OCI-LY7 (cell line): ENCODE measurements at regions not wholly inside any gene's neighbourhood (a gene's known extent, or its start where the extent isn't known, plus 50 kb on each side); places are given as distances from the start of the nearest gene placed in this dataset.

Source experiments
- BruUV-seq: library from RNA; stranded (reverse); fragments of 400-500 nt; replicated peaks from 2 replicates; lab custom pipeline; 2021; lab: Mats Ljungman, UMichigan
- CTCF ChIA-PET: fragments of 300-600 bp; sonication (Branson Sonifier 250); formaldehyde crosslinking; loops from one replicate; lab custom pipeline; 2022; ENCODE audit warnings: antibody characterized with exemption; ENCODE audit not compliant: unreplicated experiment; lab: Charles Lee
- POLR2A ChIA-PET: fragments of 300-600 bp; sonication (Branson Sonifier 250); formaldehyde crosslinking; loops from one replicate; lab custom pipeline; 2022; ENCODE audit warnings: antibody characterized with exemption; lab: Charles Lee
- DNase-seq: peaks from one replicate; pipeline ENCODE4 v3.0.0-alpha.2; 2015; ENCODE audit warnings: low spot score
- H2AFZ ChIP-seq: fragments of 200-600 bp; sonication (generic), shearing (Covaris generic); 2 replicates; pipeline ENCODE4 v1.6.1; 2014; ENCODE audit warnings: mild to moderate bottlenecking, antibody characterized with exemption, low read length, moderate library complexity
- H3K27ac ChIP-seq: fragments of 200-600 bp; sonication (generic); 2 replicates; pipeline ENCODE4 v1.5.1; 2014; ENCODE audit warnings: mixed run types, low read depth, mild to moderate bottlenecking, moderate library complexity, low read length, inconsistent platforms; ENCODE audit not compliant: poor library complexity, severe bottlenecking
- H3K36me3 ChIP-seq: fragments of 200-600 bp; sonication (generic); 2 replicates; pipeline ENCODE4 v1.6.1; 2014; ENCODE audit warnings: mild to moderate bottlenecking, antibody characterized with exemption, low read length, moderate library complexity, mixed read lengths; ENCODE audit not compliant: insufficient read depth
- H3K4me1 ChIP-seq: fragments of 200-600 bp; sonication (generic); 2 replicates; pipeline ENCODE4 v1.5.1; 2014; ENCODE audit warnings: mild to moderate bottlenecking, low read length; ENCODE audit not compliant: insufficient read depth, poor library complexity, severe bottlenecking
- H3K4me2 ChIP-seq: fragments of 200-600 bp; sonication (generic); 2 replicates; pipeline ENCODE4 v1.6.1; 2014; ENCODE audit warnings: mild to moderate bottlenecking, low read length
- H3K4me3 ChIP-seq: fragments of 200-600 bp; sonication (generic); 2 replicates; pipeline ENCODE4 v1.5.1; 2014; ENCODE audit warnings: mild to moderate bottlenecking, low read depth, low read length; ENCODE audit not compliant: poor library complexity, severe bottlenecking
- H3K79me2 ChIP-seq: fragments of 200-600 bp; sonication (generic); 2 replicates; pipeline ENCODE4 v1.6.1; 2016; ENCODE audit warnings: low read depth, mild to moderate bottlenecking, low read length, moderate library complexity, mixed read lengths; ENCODE audit not compliant: insufficient read depth
- H3K9me2 ChIP-seq: fragments of 200-600 bp; sonication (generic); 2 replicates; pipeline ENCODE4 v1.6.1; 2016; ENCODE audit warnings: mild to moderate bottlenecking, low read length, mixed read lengths; ENCODE audit not compliant: insufficient read depth
- H3K9me3 ChIP-seq: fragments of 200-600 bp; sonication (generic); 2 replicates; pipeline ENCODE4 v1.6.1; 2014; ENCODE audit warnings: mild to moderate bottlenecking, mixed run types, low read length, mixed read lengths
- H4K20me1 ChIP-seq: fragments of 200-600 bp; sonication (generic); 2 replicates; pipeline ENCODE4 v1.6.1; 2014; ENCODE audit warnings: mild to moderate bottlenecking, antibody characterized with exemption, low read length, moderate library complexity, mixed read lengths; ENCODE audit not compliant: insufficient read depth
- CTCF ChIP-seq: fragments of 200-600 bp; sonication (generic); conservative IDR thresholded peaks from 2 replicates; pipeline ENCODE4 v1.5.1; 2014; ENCODE audit warnings: mild to moderate bottlenecking, antibody characterized with exemption, low read length, moderate library complexity, mixed read lengths
- EZH2phosphoT487 ChIP-seq: fragments of 200-600 bp; sonication (generic); IDR thresholded peaks from 2 replicates; pipeline ENCODE4 v1.6.1; 2018; ENCODE audit warnings: low read depth, borderline replicate concordance, mild to moderate bottlenecking, mixed run types, antibody characterized with exemption, low read length, moderate library complexity, mixed read lengths
- intact Hi-C: fragments of 100-400 bp; cut with micrococcal nuclease; formaldehyde crosslinking; loops from one replicate; pipeline ENCODE4 v1.10.0; 2022; ENCODE audit not compliant: unreplicated experiment

- Histone ChIP-seq H3K27ac (no peak overlapping the region), H3K4me2 (no peak overlapping the region), H3K79me2 (no peaks in the 10 kb centered on the region), H3K9me3 (no peaks in the 10 kb centered on the region), H3K36me3 (no peaks in the 10 kb centered on the region), H4K20me1 (no peaks in the 10 kb centered on the region), H3K4me1 (no peaks in the 10 kb centered on the region), H3K9me2 (no peaks in the 10 kb centered on the region), H2AFZ (no peak overlapping the region), H3K4me3 (no peak overlapping the region)
- no TSS peak for BruUV-seq
- DNase-seq: no peak
- POLR2A ChIA-PET: no interaction called here
- TF ChIP-seq CTCF (no peak), EZH2phosphoT487 (no peak)
- intact Hi-C loops: no loop called here
- CTCF ChIA-PET: no interaction called here
These were observed 903.2 kb downstream of the ANKRD7 start for GRCh38 chr7:119127706-119128105.

DNA sequence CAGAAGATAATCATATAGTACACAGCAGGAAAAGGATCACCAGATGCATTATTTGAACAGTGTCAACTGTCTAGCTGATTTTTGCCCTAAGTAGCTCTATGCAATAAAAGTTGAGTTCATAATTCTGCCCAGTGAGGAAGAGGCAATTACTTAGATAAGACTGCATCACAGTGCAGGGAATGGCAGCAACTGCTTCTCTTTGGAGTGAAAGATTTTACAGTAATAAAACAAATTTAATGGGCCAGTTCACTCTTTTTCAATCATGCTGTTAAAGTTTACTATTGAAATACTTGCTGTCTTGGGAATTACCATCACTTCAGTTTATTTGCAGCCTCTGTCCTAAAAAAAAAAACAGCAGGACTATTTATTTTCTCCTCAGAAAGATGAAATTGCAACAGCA, 907.9 kb downstream of the ANKRD7 start:
- intact Hi-C loops: no loop called here
- CTCF ChIA-PET: no interaction called here
- H3K9me3 ChIP-seq: no peaks in the 10 kb centered on the region

More for the DNA sequence above, 907.9 kb downstream of the ANKRD7 start:
- H3K4me2 ChIP-seq: no peak overlapping the region
- no peak overlapping the region for H3K27ac ChIP-seq
- BruUV-seq: no TSS peak
- no peaks in the 10 kb centered on the region for H4K20me1 ChIP-seq
- POLR2A ChIA-PET: interaction anchor here (1.2 kb wide), 1 partner anchor 14 kb away, joined by 3 read pairs; no protein-coding TSS in a partner anchor
- H2AFZ ChIP-seq: no peak overlapping the region
- no peaks in the 10 kb centered on the region for H3K4me1 ChIP-seq
- no peak for DNase-seq
- no peaks in the 10 kb centered on the region for H3K36me3 ChIP-seq
- no peaks in the 10 kb centered on the region for H3K9me2 ChIP-seq
- no peak overlapping the region for H3K4me3 ChIP-seq
- H3K79me2 ChIP-seq: no peaks in the 10 kb centered on the region
- no peak for TF ChIP-seq EZH2phosphoT487
- no peak for TF ChIP-seq CTCF
